ENCODE measurements at regions not wholly inside any gene's neighbourhood (a gene's known extent, or its start where the extent isn't known, plus 50 kb on each side); places are given as distances from the start of the nearest gene placed in this dataset.

DNA sequence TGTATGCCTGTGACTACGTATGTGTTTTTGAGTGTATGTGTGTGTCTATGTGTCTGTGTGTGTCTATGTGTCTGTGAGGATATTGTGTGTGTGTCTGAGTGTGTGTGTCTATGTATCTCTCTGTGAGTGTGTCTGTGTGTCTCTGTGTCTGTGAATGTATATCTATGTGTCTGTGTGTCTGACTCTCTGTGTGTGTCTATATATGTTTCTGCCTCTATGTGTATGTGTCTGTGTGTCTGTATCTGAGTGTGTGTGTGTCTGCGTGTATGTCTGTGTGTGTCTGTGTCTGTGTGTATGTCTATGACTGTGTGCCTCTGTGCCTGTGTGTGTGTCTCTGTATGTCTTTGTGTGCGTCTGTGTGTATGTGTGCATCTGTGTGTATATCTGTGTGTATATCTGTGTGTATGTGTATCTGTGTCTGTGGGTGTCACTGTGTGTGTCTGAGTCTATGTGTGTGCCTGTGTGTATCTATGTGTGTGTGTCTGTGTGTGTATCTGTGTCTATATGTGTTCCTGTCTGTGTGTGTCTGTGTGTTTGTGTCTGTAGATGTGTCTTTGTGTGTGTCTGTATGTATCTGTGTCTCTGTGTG, 172.7 kb downstream of the MYCN start:
- WGBS, result 84% methylated on average over 3 of the region's 3 CpGs
- DNase-seq (ENCODE audit: low spot score in 2 of 2), result no peak
- no peak overlapping the region for H3K4me3 ChIP-seq

DNA sequence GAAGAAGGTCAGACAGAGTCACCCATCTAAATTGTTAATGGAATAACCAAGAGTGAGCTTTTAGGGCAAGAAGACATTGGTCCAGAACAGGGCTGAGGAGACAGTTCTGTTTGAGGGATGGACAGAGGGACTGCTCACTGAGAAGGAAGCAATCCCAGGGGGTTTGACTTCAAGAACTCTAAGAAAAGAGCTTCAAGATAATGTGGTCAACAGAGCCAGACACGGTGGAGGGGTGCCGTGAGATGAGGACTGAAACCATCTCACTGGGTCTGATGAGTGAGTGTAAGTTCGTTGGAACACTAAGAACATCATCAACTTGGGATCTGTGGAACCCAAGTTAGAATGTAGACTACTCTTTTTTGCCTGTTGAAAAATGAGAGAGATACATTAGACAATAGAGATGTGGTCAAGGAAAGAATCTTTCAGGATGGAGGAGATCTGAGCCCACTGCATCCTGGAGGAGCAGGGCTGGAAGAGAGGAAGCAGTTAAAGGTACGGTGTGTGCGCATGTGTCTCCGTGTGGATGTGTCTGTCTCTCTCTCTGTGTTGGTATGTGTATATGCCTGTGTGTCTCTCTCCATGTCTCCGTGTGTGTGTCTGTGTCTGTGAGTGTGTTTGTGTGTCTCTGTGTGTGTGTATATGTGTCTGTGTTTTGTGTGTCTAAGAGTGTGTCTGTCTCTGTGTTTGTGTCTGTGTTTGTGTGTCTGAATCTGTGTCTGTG, 172.1 kb downstream of the MYCN start:
- Histone ChIP-seq H3K4me1 (no peaks in the 10 kb centered on the region), H3K4me3 (no peak overlapping the region), H3K27ac (no peak overlapping the region), H3K36me3 (no peaks in the 10 kb centered on the region), H3K27me3 (no peaks in the 10 kb centered on the region), H3K9me3 (no peaks in the 10 kb centered on the region)
- no peak for DNase-seq (ENCODE audit: low spot score in 2 of 2)
- 81% methylated on average over 6 of the region's 7 CpGs for WGBS
- TF ChIP-seq POLR2AphosphoS5 (IDR thresholded peaks at IDR 0.05), result no peak
- TF ChIP-seq, protein P1, sequence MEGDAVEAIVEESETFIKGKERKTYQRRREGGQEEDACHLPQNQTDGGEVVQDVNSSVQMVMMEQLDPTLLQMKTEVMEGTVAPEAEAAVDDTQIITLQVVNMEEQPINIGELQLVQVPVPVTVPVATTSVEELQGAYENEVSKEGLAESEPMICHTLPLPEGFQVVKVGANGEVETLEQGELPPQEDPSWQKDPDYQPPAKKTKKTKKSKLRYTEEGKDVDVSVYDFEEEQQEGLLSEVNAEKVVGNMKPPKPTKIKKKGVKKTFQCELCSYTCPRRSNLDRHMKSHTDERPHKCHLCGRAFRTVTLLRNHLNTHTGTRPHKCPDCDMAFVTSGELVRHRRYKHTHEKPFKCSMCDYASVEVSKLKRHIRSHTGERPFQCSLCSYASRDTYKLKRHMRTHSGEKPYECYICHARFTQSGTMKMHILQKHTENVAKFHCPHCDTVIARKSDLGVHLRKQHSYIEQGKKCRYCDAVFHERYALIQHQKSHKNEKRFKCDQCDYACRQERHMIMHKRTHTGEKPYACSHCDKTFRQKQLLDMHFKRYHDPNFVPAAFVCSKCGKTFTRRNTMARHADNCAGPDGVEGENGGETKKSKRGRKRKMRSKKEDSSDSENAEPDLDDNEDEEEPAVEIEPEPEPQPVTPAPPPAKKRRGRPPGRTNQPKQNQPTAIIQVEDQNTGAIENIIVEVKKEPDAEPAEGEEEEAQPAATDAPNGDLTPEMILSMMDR (IDR thresholded peaks at IDR 0.05), result no peak
- TF ChIP-seq POLR2A (IDR thresholded peaks at IDR 0.05), result no peak
- no peak for TF ChIP-seq EP300 (IDR thresholded peaks at IDR 0.05)

More for the DNA sequence above, 172.7 kb downstream of the MYCN start:
- no peaks in the 10 kb centered on the region for H3K27me3 ChIP-seq
- no peaks in the 10 kb centered on the region for H3K9me3 ChIP-seq
- no peaks in the 10 kb centered on the region for H3K4me1 ChIP-seq
- H3K27ac ChIP-seq, result no peak overlapping the region
- TF ChIP-seq EP300 (IDR thresholded peaks at IDR 0.05) (no peak), POLR2A (IDR thresholded peaks at IDR 0.05) (no peak), POLR2AphosphoS5 (IDR thresholded peaks at IDR 0.05) (no peak)
- TF ChIP-seq, protein P1 (IDR thresholded peaks at IDR 0.05), result no peak
- H3K36me3 ChIP-seq, result no peaks in the 10 kb centered on the region

DNA sequence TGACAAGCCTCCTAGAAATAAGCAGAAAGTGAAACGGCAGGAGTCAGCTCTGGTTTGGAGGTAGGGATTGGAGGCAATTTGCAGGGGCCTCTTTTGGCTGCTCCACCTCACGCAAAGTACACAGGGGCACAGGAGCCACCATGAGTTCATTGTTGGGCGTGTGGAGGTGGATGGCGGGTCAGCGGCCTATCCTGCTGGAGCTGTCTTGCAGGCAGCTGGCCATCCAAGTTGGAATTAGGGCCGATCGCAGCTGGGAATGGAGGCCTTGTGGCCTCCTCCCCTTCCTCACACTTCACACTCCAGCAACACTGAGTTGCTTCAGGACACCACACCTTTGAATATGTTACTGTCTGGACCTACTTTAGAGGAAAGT, 171.5 kb downstream of the MYCN start:
- Histone ChIP-seq H3K4me1 (no peaks in the 10 kb centered on the region), H3K27ac (no peak overlapping the region), H3K36me3 (no peaks in the 10 kb centered on the region), H3K9me3 (no peaks in the 10 kb centered on the region), H3K4me3 (no peak overlapping the region), H3K27me3 (no peaks in the 10 kb centered on the region)
- DNase-seq (ENCODE audit: low spot score in 2 of 2), result peak in 1 of 2 donors; percentile 28
- TF ChIP-seq POLR2AphosphoS5 (IDR thresholded peaks at IDR 0.05) (no peak), POLR2A (IDR thresholded peaks at IDR 0.05) (no peak), EP300 (IDR thresholded peaks at IDR 0.05) (no peak)
- TF ChIP-seq, protein P1 (IDR thresholded peaks at IDR 0.05), result no peak
- WGBS, result 96% methylated on average over 7 of the region's 7 CpGs

- peaks cover 5% of the 10 kb centered on the region for H3K4me1 ChIP-seq
- no peaks in the 10 kb centered on the region for H3K36me3 ChIP-seq
- DNase-seq (ENCODE audit: low spot score in 2 of 2), result no peak
- no peak overlapping the region for H3K4me3 ChIP-seq
- WGBS, result 86% methylated on average over 6 of the region's 6 CpGs
- TF ChIP-seq EP300 (IDR thresholded peaks at IDR 0.05) (no peak), POLR2AphosphoS5 (IDR thresholded peaks at IDR 0.05) (no peak), POLR2A (IDR thresholded peaks at IDR 0.05) (no peak)
- TF ChIP-seq, protein P1 (IDR thresholded peaks at IDR 0.05), result no peak
- H3K9me3 ChIP-seq, result no peaks in the 10 kb centered on the region
- no peak overlapping the region for H3K27ac ChIP-seq
- peaks cover 1% of the 10 kb centered on the region for H3K27me3 ChIP-seq
Observed at GRCh38 chr2:16109821-16110310, 169.5 kb downstream of the MYCN start.

DNA sequence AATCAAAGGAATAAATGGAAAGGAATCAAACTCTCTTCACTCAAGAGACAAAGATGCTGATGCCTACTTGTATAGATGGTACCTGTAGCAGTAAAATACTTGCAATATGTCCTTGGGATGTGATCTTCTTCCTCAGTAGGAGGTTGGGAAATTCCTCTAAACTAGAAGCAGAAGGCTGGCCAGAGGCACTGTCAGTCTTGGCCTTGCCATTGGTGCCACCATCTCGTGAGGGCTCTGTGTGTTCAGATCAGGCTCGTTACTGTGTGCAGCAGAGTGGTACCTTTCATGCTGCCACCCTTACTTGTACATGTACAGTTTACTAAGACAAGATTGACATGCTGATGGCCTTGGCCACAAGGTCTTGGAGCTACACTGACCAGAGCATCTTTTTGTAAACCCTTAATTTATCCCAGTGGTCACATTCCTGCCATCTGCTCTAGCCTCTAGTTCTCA, 169.0 kb downstream of the MYCN start:
- H3K9me3 ChIP-seq, result no peaks in the 10 kb centered on the region
- WGBS, result 80% methylated on average over 2 of the region's 2 CpGs
- H3K27me3 ChIP-seq, result peaks cover 4% of the 10 kb centered on the region
- H3K27ac ChIP-seq, result no peak overlapping the region
- H3K36me3 ChIP-seq, result no peaks in the 10 kb centered on the region
- no peak for DNase-seq (ENCODE audit: low spot score in 2 of 2)
- H3K4me3 ChIP-seq, result no peak overlapping the region
- TF ChIP-seq, protein P1 (IDR thresholded peaks at IDR 0.05), result no peak
- TF ChIP-seq POLR2AphosphoS5 (IDR thresholded peaks at IDR 0.05) (no peak), EP300 (IDR thresholded peaks at IDR 0.05) (no peak), POLR2A (IDR thresholded peaks at IDR 0.05) (no peak)
- H3K4me1 ChIP-seq, result peaks cover 5% of the 10 kb centered on the region
